ENCODE measurements at regions not wholly inside any gene's neighbourhood (a gene's known extent, or its start where the extent isn't known, plus 50 kb on each side); places are given as distances from the start of the nearest gene placed in this dataset.

DNA sequence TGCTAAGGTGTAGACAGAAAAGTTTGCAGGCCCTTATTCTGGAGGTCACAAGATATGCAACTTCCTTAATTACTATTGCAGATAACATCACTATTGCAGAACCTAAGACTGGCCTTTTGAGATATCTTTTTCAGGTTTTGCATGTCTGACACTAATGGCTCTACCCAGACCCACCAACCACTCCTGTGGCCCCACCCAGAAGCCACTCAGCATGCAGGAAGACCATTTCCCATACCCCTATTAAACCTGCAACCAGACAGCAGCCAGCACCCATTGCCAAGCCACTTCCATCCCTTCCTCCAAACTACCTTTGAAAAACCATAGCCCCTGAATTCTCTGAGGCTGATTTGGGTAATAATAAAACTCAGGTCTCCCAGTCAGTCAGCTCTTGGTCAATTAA, 297.6 kb downstream of the SLITRK6 start:
- TF ChIP-seq GATA2 (IDR thresholded peaks at IDR 0.05; ENCODE audit: low read depth, low read length) (no peak), GATA3 (IDR thresholded peaks at IDR 0.05; ENCODE audit: low read depth, low read length) (no peak)
